Chondrocyte (in vitro differentiated cells): ENCODE measurements at regions not wholly inside any gene's neighbourhood (a gene's known extent, or its start where the extent isn't known, plus 50 kb on each side); places are given as distances from the start of the nearest gene placed in this dataset.

Experiments
- DNase-seq: peaks from one replicate; pipeline ENCODE4 v3.0.0; 2021; ENCODE audit warnings: mixed read lengths, low spot score
- H3K27ac Mint-ChIP-seq: one replicate; pipeline ENCODE4 v1.8.0; 2021; ENCODE audit warnings: mild to moderate bottlenecking, moderate library complexity, mixed read lengths; ENCODE audit not compliant: unreplicated experiment
- H3K27me3 Mint-ChIP-seq: 2 replicates; pipeline ENCODE4 v1.8.0; 2021; ENCODE audit warnings: low read depth, mixed read lengths
- H3K36me3 Mint-ChIP-seq: 2 replicates; pipeline ENCODE4 v1.8.0; 2021; ENCODE audit warnings: low read depth, mixed read lengths
- H3K4me1 Mint-ChIP-seq: 2 replicates; pipeline ENCODE4 v1.8.0; 2021; ENCODE audit warnings: low read depth, mild to moderate bottlenecking, mixed read lengths
- H3K4me3 Mint-ChIP-seq: one replicate; pipeline ENCODE4 v1.8.0; 2021; ENCODE audit warnings: mild to moderate bottlenecking, moderate library complexity, mixed read lengths; ENCODE audit not compliant: unreplicated experiment
- H3K9me3 Mint-ChIP-seq: 2 replicates; pipeline ENCODE4 v1.8.0; 2021; ENCODE audit warnings: low read depth, mixed read lengths
- TF ChIP-seq, protein P1 (sequence below): fragments of 200-600 bp; sonication (generic); IDR thresholded peaks from 2 replicates; pipeline ENCODE4 v1.5.0; 2021; ENCODE audit warnings: antibody characterized with exemption, mild to moderate bottlenecking, moderate library complexity

- H3K27ac Mint-ChIP-seq, result no peak overlapping the region
- DNase-seq, result no peak
- no peak overlapping the region for H3K4me3 Mint-ChIP-seq
- no peaks in the 10 kb centered on the region for H3K36me3 Mint-ChIP-seq
- no peaks in the 10 kb centered on the region for H3K9me3 Mint-ChIP-seq
- TF ChIP-seq, protein P1, sequence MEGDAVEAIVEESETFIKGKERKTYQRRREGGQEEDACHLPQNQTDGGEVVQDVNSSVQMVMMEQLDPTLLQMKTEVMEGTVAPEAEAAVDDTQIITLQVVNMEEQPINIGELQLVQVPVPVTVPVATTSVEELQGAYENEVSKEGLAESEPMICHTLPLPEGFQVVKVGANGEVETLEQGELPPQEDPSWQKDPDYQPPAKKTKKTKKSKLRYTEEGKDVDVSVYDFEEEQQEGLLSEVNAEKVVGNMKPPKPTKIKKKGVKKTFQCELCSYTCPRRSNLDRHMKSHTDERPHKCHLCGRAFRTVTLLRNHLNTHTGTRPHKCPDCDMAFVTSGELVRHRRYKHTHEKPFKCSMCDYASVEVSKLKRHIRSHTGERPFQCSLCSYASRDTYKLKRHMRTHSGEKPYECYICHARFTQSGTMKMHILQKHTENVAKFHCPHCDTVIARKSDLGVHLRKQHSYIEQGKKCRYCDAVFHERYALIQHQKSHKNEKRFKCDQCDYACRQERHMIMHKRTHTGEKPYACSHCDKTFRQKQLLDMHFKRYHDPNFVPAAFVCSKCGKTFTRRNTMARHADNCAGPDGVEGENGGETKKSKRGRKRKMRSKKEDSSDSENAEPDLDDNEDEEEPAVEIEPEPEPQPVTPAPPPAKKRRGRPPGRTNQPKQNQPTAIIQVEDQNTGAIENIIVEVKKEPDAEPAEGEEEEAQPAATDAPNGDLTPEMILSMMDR, result no peak
- H3K27me3 Mint-ChIP-seq, result no peaks in the 10 kb centered on the region
- peaks cover 31% of the 10 kb centered on the region for H3K4me1 Mint-ChIP-seq
These were observed 49.9 kb upstream of the KLHL31 start for GRCh38 chr6:53715434-53715833.
